HG02981 (cell line): ENCODE measurements at regions not wholly inside any gene's neighbourhood (a gene's known extent, or its start where the extent isn't known, plus 50 kb on each side); places are given as distances from the start of the nearest gene placed in this dataset.
"Not testable (repeated sequence)": the region's sequence is repeated elsewhere in the genome, so short reads cannot be mapped to it uniquely, and the experiment has no call there.

Experiments used
- ATAC-seq: cut with Tn5 transposase; IDR thresholded peaks from one replicate; pipeline ENCODE4 v1.9.1; 2021; ENCODE audit warnings: mild to moderate bottlenecking, moderate library complexity; ENCODE audit not compliant: unreplicated experiment

- ATAC-seq, result no peak
Measured at GRCh38 chr5:107010060-107010459, 660.7 kb downstream of the EFNA5 start.

- ATAC-seq, result no peak
Measured at GRCh38 chr5:107005653-107006052, 665.1 kb downstream of the EFNA5 start.

GRCh38 chr5:107005161-107005560 lies 665.6 kb downstream of the EFNA5 start:
- ATAC-seq, result no peak

- no peak for ATAC-seq
Measured at GRCh38 chr5:107002115-107002514, 668.6 kb downstream of the EFNA5 start.

- not testable (repeated sequence) for ATAC-seq
Measured at GRCh38 chr5:106999506-106999905, 671.2 kb downstream of the EFNA5 start.

GRCh38 chr5:106986006-106986405 lies 684.7 kb downstream of the EFNA5 start:
- no peak for ATAC-seq

- ATAC-seq, result no peak
Measured at GRCh38 chr5:106985174-106985573, 685.6 kb downstream of the EFNA5 start.

- not testable (repeated sequence) for ATAC-seq
Measured at GRCh38 chr5:106979178-106979577, 691.6 kb downstream of the EFNA5 start.

- ATAC-seq, result not testable (repeated sequence)
Measured at GRCh38 chr5:106978582-106979165, 692.1 kb downstream of the EFNA5 start.

- no peak for ATAC-seq
Measured at GRCh38 chr5:106976363-106976762, 694.4 kb downstream of the EFNA5 start.

- no peak for ATAC-seq
Measured at GRCh38 chr5:106974272-106974671, 696.5 kb downstream of the EFNA5 start.

GRCh38 chr5:106966686-106967315 lies 703.9 kb downstream of the EFNA5 start:
- ATAC-seq, result no peak

GRCh38 chr5:106964132-106964531 lies 706.6 kb downstream of the EFNA5 start:
- ATAC-seq, result peak; percentile 55

GRCh38 chr5:106963630-106964029 lies 707.1 kb downstream of the EFNA5 start:
- ATAC-seq, result no peak

GRCh38 chr5:106962464-106963230 lies 708.1 kb downstream of the EFNA5 start:
- no peak for ATAC-seq

- no peak for ATAC-seq
Measured at GRCh38 chr5:106959387-106959786, 711.4 kb downstream of the EFNA5 start.

GRCh38 chr5:106957336-106957735 lies 713.4 kb downstream of the EFNA5 start:
- ATAC-seq, result no peak

- ATAC-seq, result no peak
Measured at GRCh38 chr5:106956886-106957285, 713.9 kb downstream of the EFNA5 start.

- ATAC-seq, result no peak
Measured at GRCh38 chr5:106956187-106956586, 714.5 kb downstream of the EFNA5 start.

GRCh38 chr5:106940986-106941385 lies 729.8 kb downstream of the EFNA5 start:
- ATAC-seq, result no peak

GRCh38 chr5:106940301-106940846 lies 730.4 kb downstream of the EFNA5 start:
- no peak for ATAC-seq

GRCh38 chr5:106923409-106923808 lies 747.3 kb downstream of the EFNA5 start:
- no peak for ATAC-seq
